Activated T-helper 1 cell treated with anti-CD3 and anti-CD28 coated beads, Interleukin-12 subunit alpha, Interleukin-12 subunit beta, Interleukin-2, Interleukin-4 antibody, amounts not matched to agents 30 ng/mL and 10 ng/mL and 1 ng/mL, durations not matched to agents 14 hours and 24 hours and 36 hours (primary cell): ENCODE measurements at regions not wholly inside any gene's neighbourhood (a gene's known extent, or its start where the extent isn't known, plus 50 kb on each side); places are given as distances from the start of the nearest gene placed in this dataset.

Experiments
- DNase-seq: peaks from one replicate; pipeline ENCODE4 v3.0.0; 2021; ENCODE audit warnings: low spot score
- H3K27ac Mint-ChIP-seq: one replicate; pipeline ENCODE4 v1.8.0; 2021; ENCODE audit warnings: mild to moderate bottlenecking, mixed read lengths
- H3K27me3 Mint-ChIP-seq: one replicate; pipeline ENCODE4 v1.8.0; 2022; ENCODE audit warnings: mild to moderate bottlenecking, moderate library complexity, mixed read lengths; ENCODE audit not compliant: insufficient read depth
- H3K36me3 Mint-ChIP-seq: one replicate; pipeline ENCODE4 v1.8.0; 2021; ENCODE audit warnings: low read depth, mixed read lengths
- H3K4me1 Mint-ChIP-seq: one replicate; pipeline ENCODE4 v1.8.0; 2021; ENCODE audit warnings: low read depth, mixed read lengths
- H3K4me3 Mint-ChIP-seq: one replicate; pipeline ENCODE4 v1.8.0; 2021; ENCODE audit warnings: mild to moderate bottlenecking, moderate library complexity, mixed read lengths
- H3K9me3 Mint-ChIP-seq: one replicate; pipeline ENCODE4 v1.8.0; 2021; ENCODE audit warnings: mixed read lengths
- intact Hi-C: fragments of 100-400 bp; cut with micrococcal nuclease; formaldehyde crosslinking; loops from one replicate; pipeline ENCODE4 v1.15.1; 2024

DNA sequence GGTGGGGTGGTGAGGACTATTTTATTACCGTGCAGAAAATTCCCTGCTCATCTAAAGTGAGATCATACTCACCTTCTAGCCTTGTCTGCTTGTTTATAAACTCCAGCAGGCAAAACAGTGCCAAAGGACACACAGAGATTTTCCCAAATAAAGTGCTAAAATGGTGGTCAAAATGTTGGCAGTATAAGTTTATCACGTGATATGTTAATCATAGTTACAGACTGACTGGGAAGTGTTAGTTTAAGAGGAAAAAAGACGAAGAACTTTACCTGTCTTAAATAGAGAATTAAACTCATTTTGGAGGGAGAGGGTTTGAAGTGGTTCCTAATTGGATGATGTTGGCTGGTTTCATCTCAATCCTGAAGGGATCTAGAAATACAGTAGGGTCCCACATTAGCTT, 691.7 kb upstream of the FANCL start:
- intact Hi-C loops: no loop called here
- no peak for DNase-seq
- H3K27me3 Mint-ChIP-seq: no peaks in the 10 kb centered on the region
- H3K27ac Mint-ChIP-seq: no peak overlapping the region
- H3K36me3 Mint-ChIP-seq: no peaks in the 10 kb centered on the region
- H3K4me3 Mint-ChIP-seq: no peak overlapping the region
- H3K9me3 Mint-ChIP-seq: no peaks in the 10 kb centered on the region
- no peaks in the 10 kb centered on the region for H3K4me1 Mint-ChIP-seq

DNA sequence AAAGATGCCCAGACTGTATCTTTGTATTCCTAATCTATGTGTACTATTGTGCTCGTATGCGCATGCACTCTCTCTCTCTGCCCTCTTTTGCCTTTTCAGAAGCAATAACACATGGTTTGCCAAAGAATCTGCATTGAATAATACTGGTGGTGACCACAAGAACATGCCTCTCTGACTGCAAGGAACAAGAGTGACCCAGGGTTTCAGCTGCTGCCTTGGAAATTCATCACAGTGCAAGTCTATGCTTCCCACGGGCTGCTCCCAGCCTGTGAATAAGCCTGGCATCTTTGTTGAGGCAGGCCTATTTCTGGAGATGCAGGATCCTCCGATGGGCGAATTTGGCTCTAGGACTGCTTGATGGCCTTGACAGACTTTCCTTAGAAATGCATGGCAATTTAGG, 689.4 kb upstream of the FANCL start:
- Mint-ChIP-seq H3K27me3 (no peaks in the 10 kb centered on the region), H3K4me1 (no peaks in the 10 kb centered on the region), H3K9me3 (no peaks in the 10 kb centered on the region), H3K36me3 (no peaks in the 10 kb centered on the region), H3K4me3 (no peak overlapping the region), H3K27ac (no peak overlapping the region)
- DNase-seq: no peak
- intact Hi-C loops: no loop called here

GRCh38 chr2:58928973-58929372, 687.8 kb upstream of the FANCL start:
- intact Hi-C loops: no loop called here
- Mint-ChIP-seq H3K4me3 (no peak overlapping the region), H3K36me3 (no peaks in the 10 kb centered on the region), H3K27me3 (no peaks in the 10 kb centered on the region), H3K27ac (no peak overlapping the region), H3K4me1 (no peaks in the 10 kb centered on the region), H3K9me3 (no peaks in the 10 kb centered on the region)
- no peak for DNase-seq

GRCh38 chr2:58928391-58928790, 687.3 kb upstream of the FANCL start:
- H3K36me3 Mint-ChIP-seq: no peaks in the 10 kb centered on the region
- H3K27ac Mint-ChIP-seq: no peak overlapping the region
- H3K4me1 Mint-ChIP-seq: no peaks in the 10 kb centered on the region
- intact Hi-C loops: no loop called here
- H3K27me3 Mint-ChIP-seq: no peaks in the 10 kb centered on the region
- no peak for DNase-seq
- no peak overlapping the region for H3K4me3 Mint-ChIP-seq
- no peaks in the 10 kb centered on the region for H3K9me3 Mint-ChIP-seq

GRCh38 chr2:58926112-58926511, 685.0 kb upstream of the FANCL start:
- Mint-ChIP-seq H3K9me3 (no peaks in the 10 kb centered on the region), H3K4me1 (no peaks in the 10 kb centered on the region), H3K4me3 (no peak overlapping the region), H3K27me3 (no peaks in the 10 kb centered on the region), H3K36me3 (no peaks in the 10 kb centered on the region), H3K27ac (no peak overlapping the region)
- intact Hi-C loops: no loop called here
- DNase-seq: no peak

DNA sequence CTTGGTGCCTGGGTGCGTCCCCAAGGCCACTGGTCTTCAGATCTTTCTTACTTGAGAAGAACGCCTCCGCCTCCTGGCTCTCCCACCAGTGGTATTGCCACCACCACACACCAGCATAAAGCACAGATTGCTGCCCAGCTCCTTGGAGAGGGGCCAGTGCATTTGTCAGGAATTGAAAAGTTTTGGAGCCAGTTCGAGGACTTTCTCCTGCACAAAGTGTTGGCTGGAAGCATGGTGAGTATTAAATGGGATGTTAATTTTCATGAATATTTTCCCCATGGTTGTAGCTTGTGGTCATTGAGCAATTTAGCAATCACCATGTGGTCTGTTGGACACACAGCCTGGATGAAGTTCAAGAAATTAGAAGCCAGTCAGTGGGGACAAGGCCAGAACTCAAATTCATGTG, 684.6 kb upstream of the FANCL start:
- intact Hi-C loops: no loop called here
- no peak overlapping the region for H3K4me3 Mint-ChIP-seq
- no peaks in the 10 kb centered on the region for H3K4me1 Mint-ChIP-seq
- H3K36me3 Mint-ChIP-seq: no peaks in the 10 kb centered on the region
- no peaks in the 10 kb centered on the region for H3K9me3 Mint-ChIP-seq
- no peak for DNase-seq
- no peak overlapping the region for H3K27ac Mint-ChIP-seq
- no peaks in the 10 kb centered on the region for H3K27me3 Mint-ChIP-seq

GRCh38 chr2:58923869-58924268, 682.7 kb upstream of the FANCL start:
- DNase-seq: no peak
- H3K9me3 Mint-ChIP-seq: no peaks in the 10 kb centered on the region
- H3K4me1 Mint-ChIP-seq: no peaks in the 10 kb centered on the region
- H3K27ac Mint-ChIP-seq: no peak overlapping the region
- no peak overlapping the region for H3K4me3 Mint-ChIP-seq
- intact Hi-C loops: no loop called here
- H3K36me3 Mint-ChIP-seq: no peaks in the 10 kb centered on the region
- H3K27me3 Mint-ChIP-seq: no peaks in the 10 kb centered on the region

- Mint-ChIP-seq H3K27ac (no peak overlapping the region), H3K27me3 (no peaks in the 10 kb centered on the region), H3K4me3 (no peak overlapping the region), H3K9me3 (no peaks in the 10 kb centered on the region), H3K4me1 (no peaks in the 10 kb centered on the region), H3K36me3 (no peaks in the 10 kb centered on the region)
- no peak for DNase-seq
- intact Hi-C loops: no loop called here
Measured at GRCh38 chr2:58922245-58922644, 681.1 kb upstream of the FANCL start.

GRCh38 chr2:58921676-58922075, 680.6 kb upstream of the FANCL start:
- Mint-ChIP-seq H3K4me1 (no peaks in the 10 kb centered on the region), H3K27me3 (no peaks in the 10 kb centered on the region), H3K4me3 (no peak overlapping the region), H3K9me3 (no peaks in the 10 kb centered on the region), H3K36me3 (no peaks in the 10 kb centered on the region), H3K27ac (no peak overlapping the region)
- no peak for DNase-seq
- intact Hi-C loops: no loop called here

DNA sequence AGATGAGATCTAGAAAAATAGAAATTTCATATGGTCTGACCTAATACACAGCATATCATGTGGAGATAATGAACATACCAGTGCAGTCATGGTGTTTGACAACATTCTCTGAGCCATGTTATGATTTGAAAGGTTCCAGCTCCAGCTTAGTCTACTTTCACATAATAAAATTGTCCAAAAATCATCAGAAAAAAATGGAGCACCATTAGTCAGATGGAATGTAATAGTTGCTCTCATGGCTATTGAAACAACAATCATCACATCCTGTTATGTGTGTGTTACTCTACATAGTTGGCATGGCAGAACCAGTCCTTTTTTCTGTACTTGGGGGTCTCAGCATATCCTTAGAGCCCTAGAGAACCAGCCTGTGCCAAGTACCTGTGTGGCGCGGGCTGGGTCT, 678.9 kb upstream of the FANCL start:
- Mint-ChIP-seq H3K4me3 (no peak overlapping the region), H3K4me1 (no peaks in the 10 kb centered on the region), H3K36me3 (no peaks in the 10 kb centered on the region), H3K9me3 (no peaks in the 10 kb centered on the region), H3K27ac (no peak overlapping the region), H3K27me3 (no peaks in the 10 kb centered on the region)
- intact Hi-C loops: no loop called here
- no peak for DNase-seq

GRCh38 chr2:58919316-58919715, 678.2 kb upstream of the FANCL start:
- H3K27ac Mint-ChIP-seq: no peak overlapping the region
- H3K9me3 Mint-ChIP-seq: no peaks in the 10 kb centered on the region
- no peak for DNase-seq
- H3K4me3 Mint-ChIP-seq: no peak overlapping the region
- no peaks in the 10 kb centered on the region for H3K36me3 Mint-ChIP-seq
- no peaks in the 10 kb centered on the region for H3K27me3 Mint-ChIP-seq
- intact Hi-C loops: no loop called here
- H3K4me1 Mint-ChIP-seq: no peaks in the 10 kb centered on the region

- no peak for DNase-seq
- Mint-ChIP-seq H3K4me3 (no peak overlapping the region), H3K27me3 (no peaks in the 10 kb centered on the region), H3K9me3 (no peaks in the 10 kb centered on the region), H3K36me3 (no peaks in the 10 kb centered on the region), H3K27ac (no peak overlapping the region), H3K4me1 (no peaks in the 10 kb centered on the region)
- intact Hi-C loops: no loop called here
Measured at GRCh38 chr2:58918141-58918540, 677.0 kb upstream of the FANCL start.

DNA sequence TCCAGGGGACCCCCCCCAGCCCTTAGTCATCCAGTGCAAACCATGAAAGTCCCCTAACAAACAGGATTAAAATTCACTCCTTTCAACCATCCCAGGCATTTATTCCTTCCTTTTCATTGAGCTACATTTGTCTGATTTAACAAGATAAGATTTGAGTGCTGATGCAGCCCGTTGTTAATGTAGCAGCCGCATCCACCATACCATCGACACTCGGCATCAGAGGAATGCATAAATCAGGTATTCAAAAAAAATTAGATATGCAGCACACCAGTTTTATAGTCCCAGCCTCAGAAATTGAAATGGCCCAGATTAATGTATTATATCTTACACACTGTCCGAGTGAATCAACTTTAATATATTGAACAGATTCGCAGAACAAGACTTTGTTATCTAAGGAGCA, 676.5 kb upstream of the FANCL start:
- no peaks in the 10 kb centered on the region for H3K9me3 Mint-ChIP-seq
- no peak overlapping the region for H3K4me3 Mint-ChIP-seq
- H3K36me3 Mint-ChIP-seq: no peaks in the 10 kb centered on the region
- intact Hi-C loops: no loop called here
- no peaks in the 10 kb centered on the region for H3K27me3 Mint-ChIP-seq
- no peak for DNase-seq
- H3K27ac Mint-ChIP-seq: no peak overlapping the region
- H3K4me1 Mint-ChIP-seq: no peaks in the 10 kb centered on the region

DNA sequence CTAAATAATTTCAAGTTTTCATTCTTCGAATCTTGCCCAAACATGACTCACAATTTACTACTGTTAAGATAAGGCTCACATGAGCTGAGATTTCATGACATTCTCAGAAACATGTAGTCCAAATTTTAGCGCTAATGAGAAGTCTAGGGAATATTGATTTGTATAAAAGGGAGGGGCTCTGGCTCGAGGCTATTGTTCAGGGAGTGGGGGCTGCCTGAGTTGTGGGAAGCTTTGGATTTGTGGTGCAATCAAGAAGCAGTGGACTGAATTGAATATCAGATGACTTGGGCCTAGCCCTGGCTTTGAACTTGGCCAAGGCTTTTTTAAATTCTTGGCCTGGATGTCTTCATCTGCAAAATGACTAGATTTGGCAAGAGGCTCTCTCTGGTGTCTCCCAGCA, 674.9 kb upstream of the FANCL start:
- Mint-ChIP-seq H3K27ac (no peak overlapping the region), H3K4me3 (no peak overlapping the region)
- intact Hi-C loops: no loop called here

More for the DNA sequence above, 674.9 kb upstream of the FANCL start:
- no peaks in the 10 kb centered on the region for H3K27me3 Mint-ChIP-seq
- no peaks in the 10 kb centered on the region for H3K9me3 Mint-ChIP-seq
- no peaks in the 10 kb centered on the region for H3K36me3 Mint-ChIP-seq
- no peak for DNase-seq
- no peaks in the 10 kb centered on the region for H3K4me1 Mint-ChIP-seq
